ENCODE measurements at regions not wholly inside any gene's neighbourhood (a gene's known extent, or its start where the extent isn't known, plus 50 kb on each side); places are given as distances from the start of the nearest gene placed in this dataset.

DNA sequence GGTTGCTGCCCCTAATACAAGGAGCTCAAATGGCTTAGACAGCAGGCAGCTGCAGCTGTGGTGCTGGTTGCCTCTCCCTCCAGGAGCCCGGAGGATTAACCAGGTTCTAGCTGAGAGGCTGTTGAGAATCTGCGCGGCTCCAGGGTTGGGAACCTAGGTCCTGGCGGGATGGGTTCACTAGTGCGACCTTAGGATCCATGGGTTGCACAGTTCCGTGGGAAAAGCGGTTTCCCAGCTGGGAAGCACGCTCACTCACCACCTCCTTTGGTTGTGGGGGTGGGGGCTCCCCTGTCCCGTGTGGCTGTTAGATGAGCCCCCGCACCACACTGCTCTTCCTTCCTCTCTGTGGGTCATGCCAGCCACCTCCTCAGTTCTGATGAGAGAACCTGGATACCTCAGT is 375.1 kb upstream of the ARRDC4 start (continued):
- no peak for TF ChIP-seq ZNF747 (CRISPR knock-in tag; IDR thresholded peaks at IDR 0.05; ENCODE audit: borderline replicate concordance)
- no peak for TF ChIP-seq SNAPC2 (CRISPR knock-in tag; IDR thresholded peaks at IDR 0.05)

DNA sequence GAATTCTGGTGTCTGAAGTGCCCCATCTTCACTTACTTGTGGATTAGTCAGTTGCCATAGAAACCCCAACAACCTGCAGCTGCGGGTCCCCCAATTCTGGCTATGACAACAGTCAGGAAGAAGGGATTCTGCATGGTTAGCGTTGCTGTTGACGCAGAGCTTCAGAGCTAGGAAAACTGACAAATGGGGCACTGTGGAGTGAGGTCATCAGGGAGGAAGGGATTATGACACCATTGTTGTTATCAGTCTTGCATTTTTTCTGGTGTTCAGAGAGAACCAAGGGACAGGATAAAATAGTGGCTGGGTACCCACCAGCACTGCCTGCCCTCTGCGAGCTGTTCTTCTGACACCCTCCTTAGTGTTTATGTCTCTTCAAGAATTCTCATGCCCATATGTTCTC is 367.7 kb upstream of the ARRDC4 start:
- BruUV-seq (replicated peaks): no TSS peak
- no peak overlapping the region for H3K4me2 ChIP-seq (ENCODE audit: low read depth, low read length)
- TF ChIP-seq ZFX (CRISPR knock-in tag; IDR thresholded peaks at IDR 0.05; ENCODE audit: low read depth) (no peak), ZNF180 (CRISPR knock-in tag; IDR thresholded peaks at IDR 0.05; ENCODE audit: borderline replicate concordance, low read depth) (no peak), ZFP37 (CRISPR knock-in tag; IDR thresholded peaks at IDR 0.05; ENCODE audit: borderline replicate concordance) (no peak), ZNF274 (CRISPR knock-in tag; IDR thresholded peaks at IDR 0.05) (no peak), CBX5 (CRISPR knock-in tag; IDR thresholded peaks at IDR 0.05; ENCODE audit: borderline replicate concordance) (no peak), BRCA1 (CRISPR knock-in tag; IDR thresholded peaks at IDR 0.05) (no peak), ZNF781 (CRISPR knock-in tag; IDR thresholded peaks at IDR 0.05; ENCODE audit: borderline replicate concordance, not compliant biosample characterization) (no peak), RORA (CRISPR knock-in tag; IDR thresholded peaks at IDR 0.05) (no peak)
- TF ChIP-seq, protein P1, sequence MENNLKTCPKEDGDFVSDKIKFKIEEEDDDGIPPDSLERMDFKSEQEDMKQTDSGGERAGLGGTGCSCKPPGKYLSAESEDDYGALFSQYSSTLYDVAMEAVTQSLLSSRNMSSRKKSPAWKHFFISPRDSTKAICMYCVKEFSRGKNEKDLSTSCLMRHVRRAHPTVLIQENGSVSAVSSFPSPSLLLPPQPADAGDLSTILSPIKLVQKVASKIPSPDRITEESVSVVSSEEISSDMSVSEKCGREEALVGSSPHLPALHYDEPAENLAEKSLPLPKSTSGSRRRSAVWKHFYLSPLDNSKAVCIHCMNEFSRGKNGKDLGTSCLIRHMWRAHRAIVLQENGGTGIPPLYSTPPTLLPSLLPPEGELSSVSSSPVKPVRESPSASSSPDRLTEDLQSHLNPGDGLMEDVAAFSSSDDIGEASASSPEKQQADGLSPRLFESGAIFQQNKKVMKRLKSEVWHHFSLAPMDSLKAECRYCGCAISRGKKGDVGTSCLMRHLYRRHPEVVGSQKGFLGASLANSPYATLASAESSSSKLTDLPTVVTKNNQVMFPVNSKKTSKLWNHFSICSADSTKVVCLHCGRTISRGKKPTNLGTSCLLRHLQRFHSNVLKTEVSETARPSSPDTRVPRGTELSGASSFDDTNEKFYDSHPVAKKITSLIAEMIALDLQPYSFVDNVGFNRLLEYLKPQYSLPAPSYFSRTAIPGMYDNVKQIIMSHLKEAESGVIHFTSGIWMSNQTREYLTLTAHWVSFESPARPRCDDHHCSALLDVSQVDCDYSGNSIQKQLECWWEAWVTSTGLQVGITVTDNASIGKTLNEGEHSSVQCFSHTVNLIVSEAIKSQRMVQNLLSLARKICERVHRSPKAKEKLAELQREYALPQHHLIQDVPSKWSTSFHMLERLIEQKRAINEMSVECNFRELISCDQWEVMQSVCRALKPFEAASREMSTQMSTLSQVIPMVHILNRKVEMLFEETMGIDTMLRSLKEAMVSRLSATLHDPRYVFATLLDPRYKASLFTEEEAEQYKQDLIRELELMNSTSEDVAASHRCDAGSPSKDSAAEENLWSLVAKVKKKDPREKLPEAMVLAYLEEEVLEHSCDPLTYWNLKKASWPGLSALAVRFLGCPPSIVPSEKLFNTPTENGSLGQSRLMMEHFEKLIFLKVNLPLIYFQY (CRISPR knock-in tag; IDR thresholded peaks at IDR 0.05; ENCODE audit: borderline replicate concordance): no peak
- TF ChIP-seq, protein P2, sequence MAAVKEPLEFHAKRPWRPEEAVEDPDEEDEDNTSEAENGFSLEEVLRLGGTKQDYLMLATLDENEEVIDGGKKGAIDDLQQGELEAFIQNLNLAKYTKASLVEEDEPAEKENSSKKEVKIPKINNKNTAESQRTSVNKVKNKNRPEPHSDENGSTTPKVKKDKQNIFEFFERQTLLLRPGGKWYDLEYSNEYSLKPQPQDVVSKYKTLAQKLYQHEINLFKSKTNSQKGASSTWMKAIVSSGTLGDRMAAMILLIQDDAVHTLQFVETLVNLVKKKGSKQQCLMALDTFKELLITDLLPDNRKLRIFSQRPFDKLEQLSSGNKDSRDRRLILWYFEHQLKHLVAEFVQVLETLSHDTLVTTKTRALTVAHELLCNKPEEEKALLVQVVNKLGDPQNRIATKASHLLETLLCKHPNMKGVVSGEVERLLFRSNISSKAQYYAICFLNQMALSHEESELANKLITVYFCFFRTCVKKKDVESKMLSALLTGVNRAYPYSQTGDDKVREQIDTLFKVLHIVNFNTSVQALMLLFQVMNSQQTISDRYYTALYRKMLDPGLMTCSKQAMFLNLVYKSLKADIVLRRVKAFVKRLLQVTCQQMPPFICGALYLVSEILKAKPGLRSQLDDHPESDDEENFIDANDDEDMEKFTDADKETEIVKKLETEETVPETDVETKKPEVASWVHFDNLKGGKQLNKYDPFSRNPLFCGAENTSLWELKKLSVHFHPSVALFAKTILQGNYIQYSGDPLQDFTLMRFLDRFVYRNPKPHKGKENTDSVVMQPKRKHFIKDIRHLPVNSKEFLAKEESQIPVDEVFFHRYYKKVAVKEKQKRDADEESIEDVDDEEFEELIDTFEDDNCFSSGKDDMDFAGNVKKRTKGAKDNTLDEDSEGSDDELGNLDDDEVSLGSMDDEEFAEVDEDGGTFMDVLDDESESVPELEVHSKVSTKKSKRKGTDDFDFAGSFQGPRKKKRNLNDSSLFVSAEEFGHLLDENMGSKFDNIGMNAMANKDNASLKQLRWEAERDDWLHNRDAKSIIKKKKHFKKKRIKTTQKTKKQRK (IDR thresholded peaks at IDR 0.05; ENCODE audit: low read length): no peak
- CTCF ChIA-PET (ENCODE audit: low intra/inter-chr PET ratio, low total read pairs): no interaction called here
- FAIRE-seq: no peak
- no peaks in the 10 kb centered on the region for H4K20me1 ChIP-seq (ENCODE audit: insufficient read depth, low read length)
- in situ Hi-C loops (cut with HindIII; ENCODE audit: extremely low pct_ligation_motif_present, low pct_unique_long_range_greater_than_20kb) (no loop called here), intact Hi-C loops (cut with micrococcal nuclease; ENCODE audit: unreplicated experiment) (no loop called here)
- ATAC-seq: no peak
- no peaks in the 10 kb centered on the region for H3K79me2 ChIP-seq (ENCODE audit: insufficient read depth, low read length)
- H3K9me3 ChIP-seq (ENCODE audit: low read length): peaks cover 70% of the 10 kb centered on the region
- H3K4me3 ChIP-seq (replicated peaks in 1 of 3; ENCODE audit: insufficient read depth in 1 of 3, low read depth in 2 of 3, low read length in 3 of 3): no peak overlapping the region
- POLR2A ChIA-PET: no interaction called here
- no peak overlapping the region for H2AFZ ChIP-seq (ENCODE audit: low read length)
- WGBS (ENCODE audit: low lambda C conversion rate): 7% methylated on average over 3 of the region's 4 CpGs
- no peaks in the 10 kb centered on the region for H3K4me1 ChIP-seq (ENCODE audit: insufficient read depth, low read length)
- H3K27ac ChIP-seq (ENCODE audit: extremely low read length, insufficient read depth, low read length): no peak overlapping the region
- H3K9ac ChIP-seq (ENCODE audit: insufficient read depth, low read depth, low read length): no peak overlapping the region
- DNase-seq (ENCODE audit: low spot score): no peak
- H3K36me3 ChIP-seq (replicated peaks in 1 of 2; ENCODE audit: control insufficient read depth in 1 of 2, insufficient read depth in 2 of 2, low read length in 2 of 2): no peaks in the 10 kb centered on the region
- H3K27me3 ChIP-seq (ENCODE audit: control insufficient read depth in 1 of 2, insufficient read depth in 2 of 2, low read length in 2 of 2): no peaks in the 10 kb centered on the region

Data from HepG2 (cell line).